GM12878 (cell line): ENCODE measurements at regions not wholly inside any gene's neighbourhood (a gene's known extent, or its start where the extent isn't known, plus 50 kb on each side); places are given as distances from the start of the nearest gene placed in this dataset.

ENCODE experiments used
- DPF2 ChIP-seq: fragments of 450-650 bp; IDR thresholded peaks from 2 replicates; pipeline ENCODE4 v1.6.1; 2017; ENCODE audit warnings: mild to moderate bottlenecking
- NR2C2 ChIP-seq: IDR thresholded peaks from 2 replicates; pipeline ENCODE4 v1.6.1; 2011; ENCODE audit warnings: borderline replicate concordance, low read depth; ENCODE audit not compliant: control insufficient read depth, insufficient read length
- POLR2AphosphoS5 ChIP-seq: IDR thresholded peaks from 2 replicates; pipeline ENCODE4 v1.6.1; 2011; ENCODE audit warnings: mild to moderate bottlenecking, low read length, inconsistent platforms
- RAD21 ChIP-seq: IDR thresholded peaks from 2 replicates; pipeline ENCODE4 v1.6.1; 2011; ENCODE audit warnings: mild to moderate bottlenecking, low read depth, low read length, moderate library complexity; ENCODE audit not compliant: insufficient read depth
- SRF ChIP-seq, 2 experiments: IDR thresholded peaks; 2 replicates each; pipeline ENCODE4 v1.6.1; 2011; ENCODE audit warnings: low read depth in 2 of 2, low read length in 2 of 2, mild to moderate bottlenecking in 1 of 2, moderate library complexity in 1 of 2
- ZNF384 ChIP-seq: IDR thresholded peaks from 2 replicates; pipeline ENCODE4 v1.6.1; 2012; ENCODE audit warnings: low read depth, mild to moderate bottlenecking, low read length, improper control_type of control experiment, borderline replicate concordance
- TF ChIP-seq, protein P1 (sequence below), 3 experiments: IDR thresholded peaks in 2 of 3; conservative IDR thresholded peaks in 1 of 3; 2 replicates each; pipeline ENCODE4 v1.5.1; 2011; ENCODE audit warnings: low read depth in 3 of 3, low read length in 3 of 3, mild to moderate bottlenecking in 3 of 3, control low read depth in 2 of 3, moderate library complexity in 2 of 3, inconsistent platforms in 1 of 3, mixed read lengths in 1 of 3; ENCODE audit not compliant: control insufficient read depth in 2 of 3, insufficient read depth in 1 of 3; ENCODE audit errors: extremely low read depth in 1 of 3

DNA sequence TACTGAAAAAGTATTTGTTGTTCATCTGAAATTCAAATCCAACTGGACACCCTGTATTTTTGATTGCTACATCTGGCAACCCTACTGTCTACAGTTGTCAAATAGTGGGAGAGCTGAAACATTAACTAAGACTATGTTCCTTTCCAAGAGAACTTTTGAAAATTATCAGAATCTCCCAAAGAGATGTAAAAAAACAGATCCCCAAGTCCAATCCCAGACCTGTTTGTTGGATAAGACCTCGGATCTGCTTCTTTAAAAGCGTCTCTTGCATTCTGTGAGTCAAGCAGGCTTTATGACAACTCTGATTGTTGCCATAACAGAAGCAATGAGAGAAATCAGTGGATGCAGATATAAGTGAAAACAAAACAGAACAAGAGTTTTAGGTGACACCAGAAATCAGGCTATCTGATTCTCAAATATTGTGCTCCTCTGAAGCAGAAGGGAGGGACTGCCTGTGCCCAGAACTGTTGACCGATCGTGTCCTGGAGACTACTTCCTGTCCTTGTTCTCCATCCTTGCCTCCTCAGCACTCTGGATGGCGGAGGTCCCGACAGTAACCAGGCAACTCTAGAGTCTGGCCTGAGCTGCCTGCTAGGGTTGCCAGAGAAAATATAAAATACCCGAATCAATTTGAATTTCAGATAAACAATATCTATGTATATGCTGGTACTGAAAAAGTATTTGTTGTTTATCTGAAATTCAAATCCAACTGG, 853.8 kb downstream of the MAFB start:
- TF ChIP-seq POLR2AphosphoS5 (no peak), RAD21 (no peak), DPF2 (no peak), ZNF384 (no peak), NR2C2 (no peak), SRF (IDR thresholded peaks at IDR 0.05; ENCODE audit: low read depth in 2 of 2, low read length in 2 of 2) (no peak)
- TF ChIP-seq, protein P1, sequence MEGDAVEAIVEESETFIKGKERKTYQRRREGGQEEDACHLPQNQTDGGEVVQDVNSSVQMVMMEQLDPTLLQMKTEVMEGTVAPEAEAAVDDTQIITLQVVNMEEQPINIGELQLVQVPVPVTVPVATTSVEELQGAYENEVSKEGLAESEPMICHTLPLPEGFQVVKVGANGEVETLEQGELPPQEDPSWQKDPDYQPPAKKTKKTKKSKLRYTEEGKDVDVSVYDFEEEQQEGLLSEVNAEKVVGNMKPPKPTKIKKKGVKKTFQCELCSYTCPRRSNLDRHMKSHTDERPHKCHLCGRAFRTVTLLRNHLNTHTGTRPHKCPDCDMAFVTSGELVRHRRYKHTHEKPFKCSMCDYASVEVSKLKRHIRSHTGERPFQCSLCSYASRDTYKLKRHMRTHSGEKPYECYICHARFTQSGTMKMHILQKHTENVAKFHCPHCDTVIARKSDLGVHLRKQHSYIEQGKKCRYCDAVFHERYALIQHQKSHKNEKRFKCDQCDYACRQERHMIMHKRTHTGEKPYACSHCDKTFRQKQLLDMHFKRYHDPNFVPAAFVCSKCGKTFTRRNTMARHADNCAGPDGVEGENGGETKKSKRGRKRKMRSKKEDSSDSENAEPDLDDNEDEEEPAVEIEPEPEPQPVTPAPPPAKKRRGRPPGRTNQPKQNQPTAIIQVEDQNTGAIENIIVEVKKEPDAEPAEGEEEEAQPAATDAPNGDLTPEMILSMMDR (IDR thresholded peaks at IDR 0.05 in 2 of 3, conservative IDR thresholded peaks at IDR 0.05 in 1 of 3; ENCODE audit: control insufficient read depth in 2 of 3, extremely low read depth in 1 of 3, insufficient read depth in 1 of 3, low read depth in 3 of 3, low read length in 3 of 3): no peak
